ENCODE measurements at regions not wholly inside any gene's neighbourhood (a gene's known extent, or its start where the extent isn't known, plus 50 kb on each side); places are given as distances from the start of the nearest gene placed in this dataset.

DNA sequence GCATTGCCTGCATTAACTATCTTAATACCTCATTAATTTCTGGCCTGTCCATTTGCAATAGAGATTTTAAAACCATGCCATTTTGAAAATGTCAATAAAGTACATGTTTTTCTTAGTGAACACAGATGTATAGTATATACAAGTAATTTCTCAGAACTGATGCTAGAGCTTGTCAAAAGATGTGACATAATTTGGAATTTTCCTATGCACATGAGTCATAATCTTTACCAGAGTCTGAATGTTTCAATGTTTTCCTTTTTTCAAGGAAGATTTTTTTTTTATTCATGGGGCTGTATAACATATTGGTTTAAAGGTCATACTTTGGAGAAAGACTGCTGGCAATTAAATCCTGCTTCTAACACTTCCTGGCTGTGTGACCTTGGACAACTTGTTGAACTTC lies 1347.5 kb upstream of the ADGRB3 start:
- TF ChIP-seq, protein P1, sequence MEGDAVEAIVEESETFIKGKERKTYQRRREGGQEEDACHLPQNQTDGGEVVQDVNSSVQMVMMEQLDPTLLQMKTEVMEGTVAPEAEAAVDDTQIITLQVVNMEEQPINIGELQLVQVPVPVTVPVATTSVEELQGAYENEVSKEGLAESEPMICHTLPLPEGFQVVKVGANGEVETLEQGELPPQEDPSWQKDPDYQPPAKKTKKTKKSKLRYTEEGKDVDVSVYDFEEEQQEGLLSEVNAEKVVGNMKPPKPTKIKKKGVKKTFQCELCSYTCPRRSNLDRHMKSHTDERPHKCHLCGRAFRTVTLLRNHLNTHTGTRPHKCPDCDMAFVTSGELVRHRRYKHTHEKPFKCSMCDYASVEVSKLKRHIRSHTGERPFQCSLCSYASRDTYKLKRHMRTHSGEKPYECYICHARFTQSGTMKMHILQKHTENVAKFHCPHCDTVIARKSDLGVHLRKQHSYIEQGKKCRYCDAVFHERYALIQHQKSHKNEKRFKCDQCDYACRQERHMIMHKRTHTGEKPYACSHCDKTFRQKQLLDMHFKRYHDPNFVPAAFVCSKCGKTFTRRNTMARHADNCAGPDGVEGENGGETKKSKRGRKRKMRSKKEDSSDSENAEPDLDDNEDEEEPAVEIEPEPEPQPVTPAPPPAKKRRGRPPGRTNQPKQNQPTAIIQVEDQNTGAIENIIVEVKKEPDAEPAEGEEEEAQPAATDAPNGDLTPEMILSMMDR (IDR thresholded peaks at IDR 0.05; ENCODE audit: low read length): no peak
- TF ChIP-seq EZH2phosphoT487 (IDR thresholded peaks at IDR 0.05; ENCODE audit: low read length): no peak
